ENCODE measurements at regions not wholly inside any gene's neighbourhood (a gene's known extent, or its start where the extent isn't known, plus 50 kb on each side); places are given as distances from the start of the nearest gene placed in this dataset.

GRCh38 chr11:28675183-28675582 lies 567.0 kb downstream of the METTL15 start:
- Histone ChIP-seq H3K4me3 (replicated peaks in 1 of 3) (no peak overlapping the region), H3K9me3 (no peaks in the 10 kb centered on the region), H3K27ac (no peak overlapping the region), H3K27me3 (no peaks in the 10 kb centered on the region), H3K4me1 (no peaks in the 10 kb centered on the region), H3K36me3 (no peaks in the 10 kb centered on the region)
- no peak for DNase-seq
- no peak for TF ChIP-seq CTCF (IDR thresholded peaks at IDR 0.05)
- TF ChIP-seq POLR2A (IDR thresholded peaks at IDR 0.05), result no peak
- intact Hi-C loops (cut with DNase I), result no loop called here
- 91% methylated on average over 2 of the region's 2 CpGs for WGBS, 2 donors

DNA sequence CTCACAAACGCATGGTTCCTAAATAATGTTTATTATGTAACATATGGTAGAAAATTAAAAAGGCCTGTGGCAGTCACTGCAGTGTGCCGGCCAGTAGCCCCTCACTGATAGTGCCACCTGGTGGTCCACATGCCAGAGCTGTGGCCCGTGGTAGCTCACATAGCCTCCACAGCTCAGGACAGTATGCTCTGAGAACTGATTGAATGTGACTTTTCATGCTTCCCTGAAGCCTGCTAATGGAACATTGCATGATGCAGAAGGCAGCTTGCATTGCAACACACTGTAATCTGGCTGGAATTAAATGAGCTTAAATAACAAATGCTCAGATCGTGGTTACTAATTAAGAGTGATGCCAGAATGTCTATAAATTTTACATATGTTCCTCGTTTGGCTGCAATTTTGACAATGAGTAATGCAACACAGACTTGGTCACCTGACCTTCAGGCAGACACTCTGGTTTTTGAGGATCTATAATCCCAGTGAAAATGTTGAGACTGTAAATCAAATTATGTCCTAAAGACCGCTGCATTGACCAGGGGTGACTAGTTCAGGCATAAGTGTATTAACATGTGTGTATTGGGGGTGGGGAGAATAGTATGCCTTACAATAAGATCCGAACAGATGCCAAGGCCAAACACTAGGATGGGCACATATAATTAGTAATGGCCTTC lies 566.4 kb downstream of the METTL15 start:
- no peak overlapping the region for H3K4me3 ChIP-seq (replicated peaks in 1 of 3)
- DNase-seq, result no peak
- H3K9me3 ChIP-seq, result no peaks in the 10 kb centered on the region
- no peaks in the 10 kb centered on the region for H3K4me1 ChIP-seq
- TF ChIP-seq CTCF (IDR thresholded peaks at IDR 0.05) (no peak), POLR2A (IDR thresholded peaks at IDR 0.05) (no peak)
- H3K27ac ChIP-seq, result no peak overlapping the region
- intact Hi-C loops (cut with DNase I), result no loop called here
- no peaks in the 10 kb centered on the region for H3K36me3 ChIP-seq
- no peaks in the 10 kb centered on the region for H3K27me3 ChIP-seq
- 69 to 76% methylated on average over 7 of the region's 7 CpGs for WGBS, 2 donors

GRCh38 chr11:28673691-28674432 lies 565.7 kb downstream of the METTL15 start:
- Histone ChIP-seq H3K9me3 (no peaks in the 10 kb centered on the region), H3K27me3 (no peaks in the 10 kb centered on the region), H3K4me3 (replicated peaks in 1 of 3) (no peak overlapping the region), H3K36me3 (no peaks in the 10 kb centered on the region), H3K4me1 (no peaks in the 10 kb centered on the region), H3K27ac (no peak overlapping the region)
- WGBS, 2 donors, result 79 to 83% methylated on average over 11 of the region's 11 CpGs
- intact Hi-C loops (cut with DNase I), result no loop called here
- DNase-seq, result no peak
- TF ChIP-seq POLR2A (IDR thresholded peaks at IDR 0.05), result no peak
- no peak for TF ChIP-seq CTCF (IDR thresholded peaks at IDR 0.05)

DNA sequence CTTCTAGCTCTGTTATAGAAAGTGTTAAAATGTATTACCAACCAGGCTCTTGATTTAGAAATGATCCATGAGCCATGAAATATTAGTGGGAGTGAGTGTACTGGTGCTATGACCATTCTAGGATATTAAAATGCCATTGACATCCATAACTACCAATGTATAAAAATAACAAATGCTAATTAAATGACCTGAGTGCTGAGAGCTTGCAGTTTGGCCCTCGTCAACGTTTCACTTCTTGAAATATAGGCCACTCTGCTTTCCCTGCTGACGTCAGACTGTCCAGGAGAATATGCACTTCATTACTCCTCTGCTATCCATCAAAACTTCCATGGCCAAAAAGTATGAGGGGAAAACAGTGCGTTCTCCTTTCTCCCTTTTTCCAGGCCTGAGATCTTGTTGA lies 563.1 kb downstream of the METTL15 start:
- Histone ChIP-seq H3K9me3 (no peaks in the 10 kb centered on the region), H3K27me3 (no peaks in the 10 kb centered on the region), H3K4me1 (no peaks in the 10 kb centered on the region), H3K36me3 (no peaks in the 10 kb centered on the region), H3K4me3 (replicated peaks in 1 of 3) (no peak overlapping the region), H3K27ac (no peak overlapping the region)
- intact Hi-C loops (cut with DNase I), result no loop called here
- 58 to 71% methylated on average over 4 of the region's 4 CpGs for WGBS, 2 donors
- no peak for DNase-seq
- TF ChIP-seq POLR2A (IDR thresholded peaks at IDR 0.05) (no peak), CTCF (IDR thresholded peaks at IDR 0.05) (no peak)

DNA sequence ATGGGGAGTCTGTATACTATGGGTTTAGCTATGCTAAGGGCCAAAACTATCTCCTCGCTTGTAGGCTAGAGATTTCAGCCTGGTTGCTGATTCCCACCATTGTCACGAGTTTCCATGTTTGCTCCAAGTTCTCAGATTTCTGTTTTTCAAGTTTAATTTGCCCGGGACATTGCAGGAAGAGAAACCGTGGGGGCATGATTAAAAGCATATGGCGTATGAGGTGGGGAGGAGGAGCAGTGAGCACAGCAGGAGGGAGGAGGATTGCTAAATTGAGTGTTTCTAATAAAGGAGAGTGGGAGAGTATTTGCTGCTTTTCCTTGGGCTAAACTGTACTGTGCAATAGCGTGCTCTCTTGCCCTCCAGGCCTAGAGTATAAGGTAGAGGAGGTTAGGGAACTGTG lies 558.4 kb downstream of the METTL15 start:
- intact Hi-C loops (cut with DNase I), result no loop called here
- DNase-seq, result no peak

More for the DNA sequence above, 558.4 kb downstream of the METTL15 start:
- no peak for TF ChIP-seq CTCF (IDR thresholded peaks at IDR 0.05)
- TF ChIP-seq POLR2A (IDR thresholded peaks at IDR 0.05), result no peak
- Histone ChIP-seq H3K4me1 (no peaks in the 10 kb centered on the region), H3K27ac (no peak overlapping the region), H3K36me3 (no peaks in the 10 kb centered on the region), H3K27me3 (no peaks in the 10 kb centered on the region), H3K4me3 (replicated peaks in 1 of 3) (no peak overlapping the region), H3K9me3 (no peaks in the 10 kb centered on the region)
- WGBS, 2 donors, result 70 to 82% methylated on average over 6 of the region's 6 CpGs

All from thyroid gland (tissue), 4 donors.